ENCODE measurements at regions not wholly inside any gene's neighbourhood (a gene's known extent, or its start where the extent isn't known, plus 50 kb on each side); places are given as distances from the start of the nearest gene placed in this dataset.
A peak's percentile ranks its signal among the peaks of the same experiment; 100 is the strongest.

DNA sequence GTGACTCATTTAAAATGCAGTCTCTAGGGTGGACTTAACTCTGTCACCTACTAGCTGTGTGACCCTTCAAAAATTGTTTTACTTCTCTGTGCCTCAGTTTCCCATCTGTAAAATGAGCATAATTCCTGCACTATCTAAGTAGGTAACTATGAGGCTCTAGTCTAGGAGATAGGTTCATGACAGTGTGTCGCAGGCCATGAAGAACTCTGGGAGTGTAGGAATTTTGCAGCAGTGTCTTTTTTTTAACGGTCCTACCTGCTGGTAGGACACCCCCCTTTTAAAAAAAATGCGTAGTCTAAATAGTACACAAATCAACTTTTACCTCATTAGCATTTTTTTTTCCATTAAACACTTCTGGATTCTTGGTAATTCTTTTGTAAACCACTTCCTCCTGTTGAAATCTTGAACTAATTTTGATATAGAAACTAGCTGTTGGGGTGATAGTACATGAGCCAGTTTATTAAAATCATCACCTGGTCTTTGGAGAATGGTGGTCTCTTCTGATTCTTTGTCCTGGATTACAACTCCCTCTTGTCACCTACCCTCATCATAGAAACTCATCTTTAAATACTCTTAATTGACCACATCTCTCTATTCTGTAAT is 86.0 kb upstream of the SLC38A2 start:
- ATAC-seq (peak; percentile 11 to 26), DNase-seq (ENCODE audit: low spot score in 2 of 2) (no peak)
- H3K36me3 Mint-ChIP-seq, result peaks cover 0 to 5% of the 10 kb centered on the region in 2 donors

DNA sequence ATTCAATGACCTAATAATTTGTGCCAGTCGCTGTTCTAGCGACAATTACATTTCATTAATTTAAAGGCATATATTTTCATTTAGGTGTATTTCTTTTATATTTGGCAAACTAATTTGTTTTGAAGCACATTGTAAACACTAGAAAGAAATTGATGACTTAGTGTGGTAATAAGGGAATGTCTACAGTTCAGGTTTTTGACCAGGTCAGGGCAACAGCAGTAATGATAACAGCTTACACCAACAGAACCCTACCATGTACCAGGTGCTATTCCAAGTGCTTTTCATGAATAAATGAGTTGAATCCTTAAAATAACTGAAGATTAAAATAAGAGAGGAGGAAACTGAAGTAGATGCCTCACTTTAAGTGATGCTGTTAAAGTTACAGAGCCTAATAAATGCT is 85.4 kb upstream of the SLC38A2 start:
- H3K27ac Mint-ChIP-seq, result no peak overlapping the region
- ATAC-seq, result no peak
- H3K36me3 Mint-ChIP-seq, result peaks cover 0 to 5% of the 10 kb centered on the region in 2 donors
- DNase-seq (ENCODE audit: low spot score in 2 of 2), result no peak
- H3K9me3 Mint-ChIP-seq, result peaks cover 8% of the 10 kb centered on the region in 2 donors

More for the DNA sequence above, 86.0 kb upstream of the SLC38A2 start:
- Mint-ChIP-seq H3K9me3 (peaks cover 8% of the 10 kb centered on the region in 2 donors), H3K27ac (peak overlapping the region; percentile 79 to 95)

DNA sequence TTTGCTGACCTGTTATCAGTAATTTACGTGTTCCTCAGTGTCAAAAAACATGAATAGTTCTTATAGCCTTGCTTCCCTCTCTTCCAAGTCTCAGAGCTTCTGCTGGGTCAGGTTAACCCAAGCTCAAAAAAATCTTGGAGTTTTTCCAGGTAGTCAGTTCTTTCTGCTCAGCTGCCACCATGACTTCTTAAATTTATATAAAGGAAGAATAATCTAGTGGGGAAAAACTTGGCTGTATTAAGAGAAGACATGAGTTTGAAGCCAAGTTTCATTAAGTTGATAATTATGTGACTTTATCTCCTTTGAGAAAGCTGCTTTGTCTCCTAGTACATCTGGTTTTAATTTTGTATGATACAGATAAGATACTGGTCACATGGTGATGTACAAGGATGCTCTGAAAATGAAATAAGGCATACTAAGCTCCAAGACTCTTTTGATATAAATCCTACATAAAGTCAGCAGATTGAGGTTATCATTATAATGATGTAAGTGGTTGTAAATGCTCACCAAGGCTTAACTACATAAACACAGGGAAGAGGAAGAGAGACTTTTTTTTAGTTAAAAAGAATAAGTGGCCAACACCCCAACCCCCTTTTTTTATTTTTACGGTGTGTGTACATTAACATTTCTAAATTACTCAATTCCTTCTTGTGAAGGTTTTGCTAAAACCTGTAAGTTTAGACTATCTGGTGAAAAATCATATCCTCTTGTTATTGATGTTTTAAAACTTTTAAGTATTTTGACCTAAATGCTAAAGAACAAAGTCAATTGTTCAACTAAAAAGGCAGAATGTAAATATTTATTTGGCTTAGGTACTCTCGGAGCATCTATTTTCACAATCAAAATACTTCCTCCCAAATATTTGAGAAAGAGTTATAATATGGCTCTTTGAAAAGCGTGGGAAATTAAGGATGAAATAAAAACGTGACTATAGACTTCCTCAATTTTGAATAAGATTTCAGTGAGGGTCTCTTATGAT is 84.1 kb upstream of the SLC38A2 start:
- Mint-ChIP-seq H3K27ac (peak overlapping the region in 1 of 2 donors; percentile 44), H3K36me3 (peaks cover 0 to 5% of the 10 kb centered on the region in 2 donors), H3K9me3 (peaks cover 8% of the 10 kb centered on the region in 2 donors)
- ATAC-seq (no peak), DNase-seq (ENCODE audit: low spot score in 2 of 2) (no peak)

DNA sequence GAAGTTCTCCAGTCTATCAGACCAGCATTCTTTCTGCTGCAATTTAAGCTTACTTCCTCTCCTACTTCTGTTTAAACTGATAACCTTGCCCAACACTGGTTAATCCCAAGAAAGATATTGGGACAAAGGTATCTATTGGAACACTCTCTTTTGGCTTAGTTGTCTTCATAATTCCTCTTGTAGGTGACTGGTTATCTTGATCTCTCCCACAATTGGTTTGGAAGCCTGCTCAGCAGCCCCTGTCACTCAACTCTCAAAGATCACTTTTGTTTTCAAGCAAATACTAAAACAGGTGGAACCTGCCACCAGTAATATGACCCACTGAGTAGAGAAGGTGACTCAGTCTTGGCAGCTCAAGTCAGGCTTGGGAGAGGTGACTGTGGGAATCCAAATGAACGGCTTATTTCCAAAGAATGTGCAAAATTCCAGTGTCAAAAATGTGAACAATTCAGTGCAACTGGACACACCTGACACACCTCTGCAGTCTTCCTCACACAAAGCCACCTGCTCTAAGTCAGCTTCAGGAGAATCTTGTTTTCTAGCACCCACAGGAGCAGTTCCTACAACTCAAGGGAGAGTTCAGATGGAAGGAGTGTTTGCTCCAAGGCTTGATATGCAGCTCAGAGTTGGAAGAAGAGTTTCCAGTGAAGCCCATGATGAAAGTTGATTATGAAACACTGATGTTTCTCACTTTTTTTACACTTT is 83.2 kb upstream of the SLC38A2 start:
- Mint-ChIP-seq H3K27ac (peak overlapping the region; percentile 44 to 69), H3K36me3 (peaks cover 0 to 5% of the 10 kb centered on the region in 2 donors), H3K9me3 (peaks cover 8 to 13% of the 10 kb centered on the region in 2 donors)
- DNase-seq (ENCODE audit: low spot score in 2 of 2) (no peak), ATAC-seq (peak in 1 of 2 donors; percentile 50)

DNA sequence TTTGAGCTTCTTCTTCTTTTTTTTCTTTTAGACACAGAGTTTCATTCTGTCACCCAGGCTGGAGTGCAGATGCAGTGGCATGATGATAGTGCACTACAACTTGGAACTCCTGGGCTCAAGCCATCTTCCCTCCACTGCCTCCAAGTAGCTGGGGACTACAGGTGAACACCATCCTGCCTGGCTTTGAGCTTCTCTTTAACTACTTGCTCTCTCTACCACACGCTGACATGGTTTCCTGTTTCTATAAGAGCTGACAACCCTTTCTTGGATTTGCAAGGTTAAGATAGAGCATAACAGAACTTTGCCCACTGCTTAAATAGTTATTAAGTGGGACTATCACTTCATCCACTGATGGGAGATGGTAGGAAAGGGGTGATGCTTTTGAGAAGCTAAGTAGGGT is 82.4 kb upstream of the SLC38A2 start:
- peaks cover 0 to 5% of the 10 kb centered on the region in 2 donors for H3K36me3 Mint-ChIP-seq
- no peak for ATAC-seq
- H3K27ac Mint-ChIP-seq, result peak overlapping the region in 1 of 2 donors; percentile 69
- peaks cover 8 to 13% of the 10 kb centered on the region in 2 donors for H3K9me3 Mint-ChIP-seq
- no peak for DNase-seq (ENCODE audit: low spot score in 2 of 2)

DNA sequence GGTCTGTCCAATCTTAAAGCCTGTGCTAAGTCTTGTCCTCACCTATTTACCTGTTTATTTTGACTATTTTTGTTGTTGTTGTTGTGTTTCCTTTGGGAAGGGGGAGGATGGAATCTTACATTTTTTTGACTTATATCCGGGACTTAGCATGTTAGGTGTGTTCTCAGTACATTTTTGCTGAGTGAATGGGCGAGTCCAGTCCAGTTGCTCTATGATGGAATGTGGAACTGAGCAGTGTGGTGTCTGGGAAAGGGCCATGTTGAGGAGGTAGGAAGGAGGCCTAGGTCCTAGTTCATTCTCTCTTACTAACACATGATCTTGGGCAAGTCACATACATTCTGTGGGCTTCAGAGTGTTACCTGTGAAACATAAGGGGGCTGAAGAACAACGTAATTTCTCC is 80.9 kb upstream of the SLC38A2 start:
- Mint-ChIP-seq H3K27ac (no peak overlapping the region), H3K9me3 (peaks cover 2 to 13% of the 10 kb centered on the region in 2 donors), H3K36me3 (peaks cover 0 to 5% of the 10 kb centered on the region in 2 donors)
- DNase-seq (ENCODE audit: low spot score in 2 of 2) (no peak), ATAC-seq (no peak)

DNA sequence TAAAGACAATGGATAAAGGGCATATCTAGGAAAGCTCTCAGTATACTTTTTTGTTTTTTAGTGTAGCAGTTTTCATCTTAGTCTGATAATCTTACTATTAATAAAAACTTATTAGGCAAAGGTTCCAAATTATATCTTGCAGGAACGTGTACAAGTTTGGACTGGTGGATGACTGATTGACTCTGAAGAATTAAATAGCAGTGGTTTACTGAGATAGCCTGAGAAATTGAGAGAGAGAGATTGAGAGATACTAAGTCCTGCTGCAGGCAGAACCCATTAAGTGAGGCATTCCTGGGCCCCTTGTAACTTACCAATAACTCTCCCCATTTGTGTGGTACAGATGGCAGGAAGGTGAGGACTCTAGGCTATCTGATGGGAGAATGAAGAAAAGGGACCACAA is 80.2 kb upstream of the SLC38A2 start:
- Mint-ChIP-seq H3K27ac (peak overlapping the region; percentile 22 to 63), H3K36me3 (peaks cover 0 to 10% of the 10 kb centered on the region in 2 donors), H3K9me3 (peaks cover 2 to 16% of the 10 kb centered on the region in 2 donors)
- DNase-seq (ENCODE audit: low spot score in 2 of 2) (no peak), ATAC-seq (no peak)

DNA sequence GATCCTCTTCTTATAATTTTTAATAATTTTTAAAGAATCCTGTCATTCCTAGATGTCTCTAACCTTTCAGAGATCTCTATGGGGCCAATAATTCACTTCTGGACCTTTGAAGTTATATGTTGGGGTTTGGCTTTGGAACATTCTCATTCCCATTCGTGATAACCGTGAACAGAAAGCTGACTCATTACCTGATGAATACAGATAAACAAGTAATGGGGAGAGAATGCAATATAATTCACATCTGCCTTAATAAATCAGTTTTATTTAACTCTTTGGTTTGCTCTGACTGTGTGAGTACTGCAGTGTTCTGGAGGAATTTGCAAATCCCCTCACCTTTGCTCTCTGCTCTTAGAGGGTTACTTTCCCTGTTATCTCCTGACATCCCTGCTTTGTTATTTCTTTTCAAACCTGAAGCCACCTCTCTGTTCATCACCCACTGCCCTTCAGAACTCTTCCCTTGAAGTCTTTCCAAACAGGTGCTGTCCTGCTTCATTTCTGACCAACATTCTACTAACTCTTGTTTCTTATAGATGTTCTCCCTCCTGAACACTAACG is 79.6 kb upstream of the SLC38A2 start:
- H3K9me3 Mint-ChIP-seq, result peaks cover 2 to 16% of the 10 kb centered on the region in 2 donors
- ATAC-seq (no peak), DNase-seq (ENCODE audit: low spot score in 2 of 2) (no peak)
- peaks cover 0 to 10% of the 10 kb centered on the region in 2 donors for H3K36me3 Mint-ChIP-seq
- H3K27ac Mint-ChIP-seq, result peak overlapping the region; percentile 22 to 83

DNA sequence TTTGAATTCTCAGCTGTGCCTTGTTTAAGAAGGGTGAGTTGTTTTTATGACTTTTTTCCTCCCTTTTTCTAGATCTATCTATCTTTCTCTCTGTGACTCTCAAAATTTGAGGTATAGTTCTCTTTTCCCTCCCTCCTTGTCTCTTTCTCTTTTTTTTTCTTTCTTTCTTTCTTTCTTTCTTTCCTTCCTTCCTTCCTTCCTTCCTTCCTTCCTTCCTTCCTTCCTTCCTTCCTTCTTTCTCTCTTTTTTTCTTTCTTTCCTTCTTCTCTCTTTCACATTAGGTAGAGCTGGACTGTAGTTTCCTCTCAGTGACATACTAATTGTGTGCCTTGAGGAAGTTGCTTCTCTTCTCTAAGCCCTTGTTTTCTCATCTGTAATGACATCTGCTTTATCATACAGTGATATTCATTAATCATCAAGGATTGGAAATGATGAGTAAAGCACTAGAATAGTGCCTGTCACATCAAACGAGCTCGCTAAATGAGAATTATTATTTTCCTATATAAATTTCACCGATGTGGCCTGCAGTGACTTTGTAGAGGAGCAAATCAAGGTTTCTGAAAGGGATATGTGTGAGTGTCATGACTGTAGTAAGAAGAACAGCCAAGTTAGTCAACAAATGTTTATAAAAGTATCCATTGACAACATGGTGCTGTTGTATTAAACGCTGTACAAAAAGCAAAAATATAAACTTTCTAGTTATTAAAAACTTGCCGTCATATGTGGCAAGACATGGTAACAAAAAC is 78.9 kb upstream of the SLC38A2 start:
- DNase-seq (ENCODE audit: low spot score in 2 of 2) (no peak), ATAC-seq (peak; percentile 56 to 90)

DNA sequence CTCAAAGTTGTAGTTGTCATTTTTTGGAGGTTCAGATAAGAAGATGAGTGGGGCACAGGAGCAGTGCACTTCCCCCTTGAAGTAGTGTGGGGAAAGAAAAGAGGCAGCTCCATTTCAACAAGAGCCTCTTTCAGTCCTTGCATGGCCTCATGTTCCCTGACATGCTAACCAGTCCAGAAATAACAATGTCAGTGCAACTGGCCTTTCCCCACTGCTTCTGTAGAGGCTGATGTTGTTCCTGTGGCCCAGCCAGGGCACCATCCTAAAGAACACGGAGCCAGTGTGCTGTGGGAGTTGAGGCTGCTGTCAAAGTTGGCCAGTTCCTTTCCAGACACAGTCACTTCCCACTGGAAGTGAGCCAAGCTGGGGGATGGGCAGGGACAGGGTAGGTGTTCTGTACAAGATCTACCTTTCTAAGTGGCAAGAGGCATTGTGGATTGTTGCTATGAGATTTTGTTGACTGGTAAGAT is 77.7 kb upstream of the SLC38A2 start:
- ATAC-seq (no peak), DNase-seq (ENCODE audit: low spot score in 2 of 2) (no peak)
- Mint-ChIP-seq H3K27ac (peak overlapping the region in 1 of 2 donors; percentile 67), H3K36me3 (peaks cover 0 to 5% of the 10 kb centered on the region in 2 donors), H3K9me3 (peaks cover 0 to 8% of the 10 kb centered on the region in 2 donors)

More for the DNA sequence above, 78.9 kb upstream of the SLC38A2 start:
- Mint-ChIP-seq H3K9me3 (peaks cover under 1 to 13% of the 10 kb centered on the region in 2 donors), H3K27ac (peak overlapping the region; percentile 63 to 96), H3K36me3 (peaks cover 0 to 10% of the 10 kb centered on the region in 2 donors)

DNA sequence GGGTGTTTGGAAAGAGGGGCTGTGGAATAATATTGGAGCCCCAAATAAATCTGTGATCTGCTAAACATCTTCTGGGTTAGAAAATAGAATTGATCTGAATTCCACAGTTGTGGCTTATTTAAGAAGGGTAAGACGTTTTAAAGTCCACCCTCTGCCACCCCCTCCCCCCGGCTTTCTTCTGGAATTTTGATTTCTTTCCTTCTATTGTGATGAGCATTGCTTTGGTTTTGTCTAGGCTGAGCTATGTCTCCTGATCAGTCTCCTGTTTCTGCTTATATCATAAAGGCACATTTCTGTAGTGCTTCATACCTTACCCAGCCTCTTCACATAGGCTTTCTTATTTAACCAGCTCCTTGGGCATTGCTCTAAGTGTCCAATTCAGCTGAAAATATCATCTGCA is 77.3 kb upstream of the SLC38A2 start:
- DNase-seq (ENCODE audit: low spot score in 2 of 2) (no peak), ATAC-seq (no peak)
- Mint-ChIP-seq H3K36me3 (peaks cover 0 to 5% of the 10 kb centered on the region in 2 donors), H3K27ac (no peak overlapping the region), H3K9me3 (peaks cover 0 to 8% of the 10 kb centered on the region in 2 donors)

DNA sequence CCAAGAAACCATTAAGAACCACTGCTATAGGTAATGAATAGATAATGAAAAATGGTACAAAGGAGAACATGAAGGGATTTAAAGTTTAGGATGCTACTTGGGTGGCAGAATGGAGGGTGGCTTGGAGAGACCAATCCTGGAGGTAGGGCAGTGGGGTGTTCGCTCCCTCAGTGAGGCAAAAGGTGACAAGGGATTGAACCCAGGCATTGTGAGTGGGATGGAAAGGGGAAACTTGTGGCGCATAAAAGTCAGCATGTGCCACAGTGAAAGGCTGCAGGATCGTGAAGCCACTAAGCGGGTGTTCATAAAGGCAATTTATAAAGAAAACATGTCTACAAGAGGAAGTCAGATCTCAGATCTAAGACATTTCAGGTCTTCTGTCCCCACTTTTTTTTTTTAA is 76.7 kb upstream of the SLC38A2 start:
- Mint-ChIP-seq H3K36me3 (peaks cover 0 to 5% of the 10 kb centered on the region in 2 donors), H3K9me3 (peaks cover 0 to 8% of the 10 kb centered on the region in 2 donors), H3K27ac (peak overlapping the region in 1 of 2 donors; percentile 3)
- DNase-seq (ENCODE audit: low spot score in 2 of 2) (no peak), ATAC-seq (no peak)

DNA sequence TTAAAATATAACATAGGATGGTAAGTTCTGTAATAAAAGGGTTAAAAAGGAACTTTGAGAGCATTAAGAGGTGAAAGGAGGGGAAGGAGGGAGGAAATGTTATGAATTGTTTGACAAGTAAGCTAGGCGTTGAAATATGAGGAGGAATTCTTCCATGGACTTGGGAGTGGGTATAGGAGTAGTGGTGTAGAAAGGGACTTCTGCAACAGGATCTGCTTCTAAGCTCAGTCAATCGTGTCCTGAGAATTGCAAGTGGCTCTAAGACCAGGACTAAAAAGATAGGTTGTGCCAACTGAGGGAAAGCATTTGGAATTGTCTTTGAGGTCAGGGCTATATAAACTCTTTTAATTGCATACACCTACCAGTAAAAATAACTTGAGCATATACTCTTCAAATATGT is 74.1 kb upstream of the SLC38A2 start:
- Mint-ChIP-seq H3K27ac (no peak overlapping the region), H3K36me3 (peaks cover 0 to 5% of the 10 kb centered on the region in 2 donors), H3K9me3 (peaks cover 0 to 8% of the 10 kb centered on the region in 2 donors)
- no peak for ATAC-seq
- DNase-seq (ENCODE audit: low spot score in 2 of 2), result no peak

DNA sequence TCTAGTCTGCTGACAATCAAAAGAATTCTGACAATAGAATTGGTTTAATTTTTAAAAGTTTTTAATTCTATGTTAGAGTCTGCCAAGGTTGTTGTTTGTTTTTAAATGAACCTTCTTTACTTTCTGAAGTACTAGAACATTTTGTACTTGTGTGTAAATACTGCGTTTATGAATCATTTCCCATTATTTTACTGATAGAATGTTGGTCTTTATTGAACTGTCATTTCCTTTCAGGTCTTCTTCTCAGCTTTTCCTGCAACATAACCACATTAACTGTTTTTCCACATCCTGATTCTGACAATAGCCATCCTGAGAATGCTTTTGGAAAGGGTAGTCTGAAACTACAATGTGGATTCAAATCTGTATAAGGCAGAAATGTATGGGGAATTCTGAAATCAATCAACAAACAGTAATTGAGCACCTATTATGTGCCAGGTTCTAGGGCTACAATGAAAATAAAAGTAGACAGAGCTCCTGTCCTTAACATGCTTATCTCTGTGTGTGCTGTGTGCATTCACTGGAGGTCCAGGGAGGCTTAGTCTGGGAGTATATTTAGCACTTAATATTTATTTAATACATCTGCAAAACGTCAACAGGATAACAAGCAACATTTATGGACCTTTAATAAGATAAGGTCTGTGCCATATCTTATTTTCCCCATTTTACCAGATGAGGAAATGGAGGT is 73.1 kb upstream of the SLC38A2 start:
- peaks cover 0 to 4% of the 10 kb centered on the region in 2 donors for H3K9me3 Mint-ChIP-seq
- H3K36me3 Mint-ChIP-seq, result peaks cover 0 to 5% of the 10 kb centered on the region in 2 donors
- H3K27ac Mint-ChIP-seq, result no peak overlapping the region
- no peak for DNase-seq (ENCODE audit: low spot score in 2 of 2)
- ATAC-seq, result no peak

DNA sequence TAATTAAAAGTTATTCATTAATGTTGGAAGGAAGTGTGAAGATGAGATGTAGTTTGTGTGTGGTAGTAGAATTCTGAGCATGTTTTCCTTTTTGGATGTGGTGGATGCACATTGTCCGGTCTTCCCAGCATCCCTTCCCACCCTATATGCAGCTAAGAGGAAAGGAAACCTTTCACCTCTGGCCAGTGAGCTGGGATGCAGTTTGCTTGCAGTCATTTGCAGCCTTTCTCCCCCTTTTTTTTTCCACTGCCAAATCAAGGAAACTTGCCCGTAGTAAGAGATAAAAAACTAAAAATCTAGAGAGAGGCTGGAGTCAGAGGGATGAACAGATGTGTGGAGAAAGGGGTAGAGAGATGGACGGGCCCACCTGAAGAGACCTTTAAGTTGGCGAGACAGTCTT is 72.5 kb upstream of the SLC38A2 start:
- H3K27ac Mint-ChIP-seq, result no peak overlapping the region
- peaks cover 0 to 5% of the 10 kb centered on the region in 2 donors for H3K36me3 Mint-ChIP-seq
- no peak for DNase-seq (ENCODE audit: low spot score in 2 of 2)
- H3K9me3 Mint-ChIP-seq, result peaks cover 0 to 4% of the 10 kb centered on the region in 2 donors
- no peak for ATAC-seq

Data from activated naive CD4-positive, alpha-beta T cell treated with anti-CD3 and anti-CD28 coated beads, Interleukin-2, amount 50 U/mL, for 72 hours (primary cell).